Suprapubic skin (tissue), 4 donors: ENCODE measurements at regions not wholly inside any gene's neighbourhood (a gene's known extent, or its start where the extent isn't known, plus 50 kb on each side); places are given as distances from the start of the nearest gene placed in this dataset.

Source experiments
- DNase-seq, 2 donors: peaks; one replicate each; pipeline ENCODE4 v3.0.0-alpha.2; 2019; ENCODE audit warnings: low spot score in 2 of 2
- H3K27ac ChIP-seq: fragments of 200-600 bp; sonication (generic); one replicate; pipeline ENCODE4 v1.5.1; 2019
- H3K27me3 ChIP-seq: fragments of 200-600 bp; sonication (generic); one replicate; pipeline ENCODE4 v1.5.1; 2019
- H3K36me3 ChIP-seq: fragments of 200-600 bp; sonication (generic); one replicate; pipeline ENCODE4 v1.5.1; 2019
- H3K4me1 ChIP-seq: fragments of 200-600 bp; sonication (generic); one replicate; pipeline ENCODE4 v1.5.1; 2019
- H3K4me3 ChIP-seq: fragments of 200-600 bp; sonication (generic); one replicate; pipeline ENCODE4 v1.5.1; 2019; ENCODE audit warnings: mild to moderate bottlenecking
- H3K9me3 ChIP-seq: fragments of 200-600 bp; sonication (generic); one replicate; pipeline ENCODE4 v1.5.1; 2019
- CTCF ChIP-seq, 2 donors: fragments of 200-600 bp in 1 of 2; fragments of 450-650 bp in 1 of 2; sonication (generic) in 1 of 2; IDR thresholded peaks; one replicate each; pipeline ENCODE4 v1.5.1; 2016 to 2019; ENCODE audit warnings: antibody characterized with exemption in 2 of 2, mild to moderate bottlenecking in 1 of 2, moderate library complexity in 1 of 2
- EP300 ChIP-seq: sonication (generic); formaldehyde crosslinking; IDR thresholded peaks from one replicate; pipeline ENCODE4 v1.6.1; 2017; ENCODE audit warnings: antibody characterized with exemption
- POLR2A ChIP-seq, 2 donors: fragments of 450-650 bp; IDR thresholded peaks; one replicate each; pipeline ENCODE4 v1.6.1; 2017; ENCODE audit warnings: antibody characterized with exemption in 2 of 2, mild to moderate bottlenecking in 2 of 2, moderate library complexity in 2 of 2
- POLR2AphosphoS5 ChIP-seq, 3 donors: sonication (generic); formaldehyde crosslinking; IDR thresholded peaks; one replicate each; pipeline ENCODE4 v1.6.1; 2017; ENCODE audit warnings: antibody characterized with exemption in 3 of 3
- WGBS: methylation state at CpG from one replicate; pipeline ENCODE4 v1.1.5; 2018; 5-methylcytosine and 5-hydroxymethylcytosine counted together

GRCh38 chr2:48161628-48162027 lies 152.9 kb upstream of the FOXN2 start:
- DNase-seq, result no peak
- Histone ChIP-seq H3K4me3 (no peak overlapping the region), H3K4me1 (no peaks in the 10 kb centered on the region), H3K27me3 (no peaks in the 10 kb centered on the region), H3K27ac (no peak overlapping the region), H3K9me3 (peaks cover 4% of the 10 kb centered on the region), H3K36me3 (no peaks in the 10 kb centered on the region)
- 39% methylated on average over 2 of the region's 2 CpGs for WGBS
- TF ChIP-seq POLR2A (IDR thresholded peaks at IDR 0.05) (no peak), CTCF (IDR thresholded peaks at IDR 0.05) (no peak), EP300 (no peak), POLR2AphosphoS5 (IDR thresholded peaks at IDR 0.05) (no peak)

- H3K4me3 ChIP-seq, result no peak overlapping the region
- H3K27ac ChIP-seq, result no peak overlapping the region
- TF ChIP-seq CTCF (IDR thresholded peaks at IDR 0.05), result no peak
- TF ChIP-seq POLR2A (IDR thresholded peaks at IDR 0.05), result no peak
- TF ChIP-seq POLR2AphosphoS5 (IDR thresholded peaks at IDR 0.05), result no peak
- no peak for TF ChIP-seq EP300
- no peaks in the 10 kb centered on the region for H3K36me3 ChIP-seq
- no peak for DNase-seq
- no peaks in the 10 kb centered on the region for H3K27me3 ChIP-seq
- H3K9me3 ChIP-seq, result no peaks in the 10 kb centered on the region
- no peaks in the 10 kb centered on the region for H3K4me1 ChIP-seq
These were observed 151.7 kb upstream of the FOXN2 start for GRCh38 chr2:48162742-48163141.

- H3K4me1 ChIP-seq, result no peaks in the 10 kb centered on the region
- 93% methylated on average over 3 of the region's 3 CpGs for WGBS
- no peaks in the 10 kb centered on the region for H3K9me3 ChIP-seq
- no peak for DNase-seq
- H3K36me3 ChIP-seq, result no peaks in the 10 kb centered on the region
- no peak overlapping the region for H3K4me3 ChIP-seq
- TF ChIP-seq CTCF (IDR thresholded peaks at IDR 0.05), result no peak
- TF ChIP-seq POLR2A (IDR thresholded peaks at IDR 0.05), result no peak
- TF ChIP-seq POLR2AphosphoS5 (IDR thresholded peaks at IDR 0.05), result no peak
- TF ChIP-seq EP300, result no peak
- no peaks in the 10 kb centered on the region for H3K27me3 ChIP-seq
- H3K27ac ChIP-seq, result no peak overlapping the region
These were observed 149.3 kb upstream of the FOXN2 start for GRCh38 chr2:48165070-48165753.

- TF ChIP-seq POLR2A (IDR thresholded peaks at IDR 0.05) (no peak), CTCF (IDR thresholded peaks at IDR 0.05) (no peak), EP300 (no peak), POLR2AphosphoS5 (IDR thresholded peaks at IDR 0.05) (no peak)
- Histone ChIP-seq H3K4me1 (no peaks in the 10 kb centered on the region), H3K4me3 (no peak overlapping the region), H3K27ac (no peak overlapping the region), H3K9me3 (no peaks in the 10 kb centered on the region), H3K27me3 (no peaks in the 10 kb centered on the region), H3K36me3 (no peaks in the 10 kb centered on the region)
- 67% methylated on average over 2 of the region's 2 CpGs for WGBS
- DNase-seq, result no peak
These were observed 145.3 kb upstream of the FOXN2 start for GRCh38 chr2:48169141-48169592.

GRCh38 chr2:48170281-48170680 lies 144.2 kb upstream of the FOXN2 start:
- no peak overlapping the region for H3K27ac ChIP-seq

More at GRCh38 chr2:48170281-48170680, 144.2 kb upstream of the FOXN2 start:
- TF ChIP-seq CTCF (IDR thresholded peaks at IDR 0.05), result no peak
- TF ChIP-seq EP300, result no peak
- TF ChIP-seq POLR2AphosphoS5 (IDR thresholded peaks at IDR 0.05), result no peak
- TF ChIP-seq POLR2A (IDR thresholded peaks at IDR 0.05), result no peak
- no peaks in the 10 kb centered on the region for H3K36me3 ChIP-seq
- no peak overlapping the region for H3K4me3 ChIP-seq
- H3K9me3 ChIP-seq, result no peaks in the 10 kb centered on the region
- no peaks in the 10 kb centered on the region for H3K27me3 ChIP-seq
- no peak for DNase-seq
- WGBS, result 95% methylated on average over 4 of the region's 4 CpGs
- H3K4me1 ChIP-seq, result no peaks in the 10 kb centered on the region
